ENCODE measurements at regions not wholly inside any gene's neighbourhood (a gene's known extent, or its start where the extent isn't known, plus 50 kb on each side); places are given as distances from the start of the nearest gene placed in this dataset.
"Not testable (repeated sequence)": the region's sequence is repeated elsewhere in the genome, so short reads cannot be mapped to it uniquely, and the experiment has no call there.

DNA sequence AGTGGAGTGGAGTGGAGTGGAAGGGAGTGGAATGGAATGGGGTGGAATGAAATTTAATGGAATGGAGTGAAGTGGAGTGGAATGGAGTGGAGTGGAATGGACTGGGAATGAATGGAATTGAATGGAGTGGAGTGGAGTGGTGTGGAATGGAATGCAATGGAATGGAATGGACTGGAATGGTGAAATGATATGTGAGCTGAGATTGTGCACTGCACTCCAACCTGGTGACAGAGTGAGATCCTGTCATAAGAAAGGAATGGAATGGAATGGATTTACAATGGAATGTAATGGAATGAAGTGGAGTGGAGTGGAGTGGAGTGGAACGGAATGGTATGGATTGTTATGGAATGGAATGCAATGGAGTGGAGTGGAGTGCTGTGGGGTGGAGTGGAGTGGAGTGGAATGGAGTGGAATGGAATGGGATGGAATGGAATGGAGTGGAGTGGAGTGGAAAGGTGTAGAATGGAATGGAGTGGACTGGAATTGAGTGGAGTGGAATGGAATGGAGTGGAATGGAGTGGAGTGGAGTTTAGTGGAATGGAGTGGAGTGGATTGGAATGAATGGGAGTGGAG is 356.1 kb upstream of the WSB1 start:
- not testable (repeated sequence) for TF ChIP-seq CTCF (IDR thresholded peaks at IDR 0.05; ENCODE audit: borderline replicate concordance, extremely low read depth, low read length, poor library complexity, severe bottlenecking); EZH2 (IDR thresholded peaks at IDR 0.05; ENCODE audit: borderline replicate concordance, low read depth, low read length, severe bottlenecking)

All from DND-41 (cell line).